ENCODE measurements at regions not wholly inside any gene's neighbourhood (a gene's known extent, or its start where the extent isn't known, plus 50 kb on each side); places are given as distances from the start of the nearest gene placed in this dataset.

- in situ Hi-C loops (cut with HindIII; ENCODE audit: extremely low pct_ligation_motif_present, low pct_unique_long_range_greater_than_20kb): loop anchor here (10.0 kb wide), 1 partner anchor 61 kb away; no protein-coding TSS in a partner anchor
- POLR2A ChIA-PET: no interaction called here
- no peak overlapping the region for H3K4me2 ChIP-seq (ENCODE audit: low read depth, low read length)
- no peak overlapping the region for H3K4me3 ChIP-seq (replicated peaks in 1 of 3; ENCODE audit: insufficient read depth in 1 of 3, low read depth in 2 of 3, low read length in 3 of 3)
- intact Hi-C loops (cut with micrococcal nuclease; ENCODE audit: unreplicated experiment): no loop called here
- H3K79me2 ChIP-seq (ENCODE audit: insufficient read depth, low read length): no peaks in the 10 kb centered on the region
- no peak overlapping the region for H3K27ac ChIP-seq (ENCODE audit: extremely low read length, insufficient read depth, low read length)
- no peaks in the 10 kb centered on the region for H4K20me1 ChIP-seq (ENCODE audit: insufficient read depth, low read length)
- FAIRE-seq (no peak), DNase-seq (ENCODE audit: low spot score) (no peak), ATAC-seq (no peak)
- TF ChIP-seq, protein P1, sequence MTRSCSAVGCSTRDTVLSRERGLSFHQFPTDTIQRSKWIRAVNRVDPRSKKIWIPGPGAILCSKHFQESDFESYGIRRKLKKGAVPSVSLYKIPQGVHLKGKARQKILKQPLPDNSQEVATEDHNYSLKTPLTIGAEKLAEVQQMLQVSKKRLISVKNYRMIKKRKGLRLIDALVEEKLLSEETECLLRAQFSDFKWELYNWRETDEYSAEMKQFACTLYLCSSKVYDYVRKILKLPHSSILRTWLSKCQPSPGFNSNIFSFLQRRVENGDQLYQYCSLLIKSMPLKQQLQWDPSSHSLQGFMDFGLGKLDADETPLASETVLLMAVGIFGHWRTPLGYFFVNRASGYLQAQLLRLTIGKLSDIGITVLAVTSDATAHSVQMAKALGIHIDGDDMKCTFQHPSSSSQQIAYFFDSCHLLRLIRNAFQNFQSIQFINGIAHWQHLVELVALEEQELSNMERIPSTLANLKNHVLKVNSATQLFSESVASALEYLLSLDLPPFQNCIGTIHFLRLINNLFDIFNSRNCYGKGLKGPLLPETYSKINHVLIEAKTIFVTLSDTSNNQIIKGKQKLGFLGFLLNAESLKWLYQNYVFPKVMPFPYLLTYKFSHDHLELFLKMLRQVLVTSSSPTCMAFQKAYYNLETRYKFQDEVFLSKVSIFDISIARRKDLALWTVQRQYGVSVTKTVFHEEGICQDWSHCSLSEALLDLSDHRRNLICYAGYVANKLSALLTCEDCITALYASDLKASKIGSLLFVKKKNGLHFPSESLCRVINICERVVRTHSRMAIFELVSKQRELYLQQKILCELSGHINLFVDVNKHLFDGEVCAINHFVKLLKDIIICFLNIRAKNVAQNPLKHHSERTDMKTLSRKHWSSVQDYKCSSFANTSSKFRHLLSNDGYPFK (CRISPR knock-in tag; IDR thresholded peaks at IDR 0.05; ENCODE audit: borderline replicate concordance): no peak
- TF ChIP-seq ZNF775 (CRISPR knock-in tag; IDR thresholded peaks at IDR 0.05; ENCODE audit: borderline replicate concordance) (no peak), KAT2B (IDR thresholded peaks at IDR 0.05; ENCODE audit: borderline replicate concordance, low read depth, low read length) (no peak)
- TF ChIP-seq, protein P2, sequence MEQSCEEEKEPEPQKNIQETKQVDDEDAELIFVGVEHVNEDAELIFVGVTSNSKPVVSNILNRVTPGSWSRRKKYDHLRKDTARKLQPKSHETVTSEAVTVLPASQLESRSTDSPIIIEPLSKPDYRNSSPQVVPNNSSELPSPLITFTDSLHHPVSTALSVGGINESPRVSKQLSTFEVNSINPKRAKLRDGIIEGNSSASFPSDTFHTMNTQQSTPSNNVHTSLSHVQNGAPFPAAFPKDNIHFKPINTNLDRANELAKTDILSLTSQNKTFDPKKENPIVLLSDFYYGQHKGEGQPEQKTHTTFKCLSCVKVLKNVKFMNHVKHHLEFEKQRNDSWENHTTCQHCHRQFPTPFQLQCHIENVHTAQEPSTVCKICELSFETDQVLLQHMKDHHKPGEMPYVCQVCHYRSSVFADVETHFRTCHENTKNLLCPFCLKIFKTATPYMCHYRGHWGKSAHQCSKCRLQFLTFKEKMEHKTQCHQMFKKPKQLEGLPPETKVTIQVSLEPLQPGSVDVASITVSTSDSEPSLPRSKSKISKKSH (CRISPR knock-in tag; IDR thresholded peaks at IDR 0.05; ENCODE audit: borderline replicate concordance): no peak
- no peak overlapping the region for H3K9ac ChIP-seq (ENCODE audit: insufficient read depth, low read depth, low read length)
- no peaks in the 10 kb centered on the region for H3K4me1 ChIP-seq (ENCODE audit: insufficient read depth, low read length)
- CTCF ChIA-PET (ENCODE audit: low intra/inter-chr PET ratio, low total read pairs): no interaction called here
- H3K27me3 ChIP-seq (ENCODE audit: control insufficient read depth in 1 of 2, insufficient read depth in 2 of 2, low read length in 2 of 2): no peaks in the 10 kb centered on the region
- WGBS (ENCODE audit: low lambda C conversion rate): 2% methylated on average over 1 of the region's 1 CpG
- no peak overlapping the region for H2AFZ ChIP-seq (ENCODE audit: low read length)
- H3K9me3 ChIP-seq (ENCODE audit: low read length): peaks cover 83% of the 10 kb centered on the region
- BruUV-seq (replicated peaks): no TSS peak
- H3K36me3 ChIP-seq (replicated peaks in 1 of 2; ENCODE audit: control insufficient read depth in 1 of 2, insufficient read depth in 2 of 2, low read length in 2 of 2): no peaks in the 10 kb centered on the region
Observed at GRCh38 chr17:53483704-53484103, 339.0 kb upstream of the KIF2B start.

Measured in HepG2 (cell line).